ENCODE measurements at regions not wholly inside any gene's neighbourhood (a gene's known extent, or its start where the extent isn't known, plus 50 kb on each side); places are given as distances from the start of the nearest gene placed in this dataset.

DNA sequence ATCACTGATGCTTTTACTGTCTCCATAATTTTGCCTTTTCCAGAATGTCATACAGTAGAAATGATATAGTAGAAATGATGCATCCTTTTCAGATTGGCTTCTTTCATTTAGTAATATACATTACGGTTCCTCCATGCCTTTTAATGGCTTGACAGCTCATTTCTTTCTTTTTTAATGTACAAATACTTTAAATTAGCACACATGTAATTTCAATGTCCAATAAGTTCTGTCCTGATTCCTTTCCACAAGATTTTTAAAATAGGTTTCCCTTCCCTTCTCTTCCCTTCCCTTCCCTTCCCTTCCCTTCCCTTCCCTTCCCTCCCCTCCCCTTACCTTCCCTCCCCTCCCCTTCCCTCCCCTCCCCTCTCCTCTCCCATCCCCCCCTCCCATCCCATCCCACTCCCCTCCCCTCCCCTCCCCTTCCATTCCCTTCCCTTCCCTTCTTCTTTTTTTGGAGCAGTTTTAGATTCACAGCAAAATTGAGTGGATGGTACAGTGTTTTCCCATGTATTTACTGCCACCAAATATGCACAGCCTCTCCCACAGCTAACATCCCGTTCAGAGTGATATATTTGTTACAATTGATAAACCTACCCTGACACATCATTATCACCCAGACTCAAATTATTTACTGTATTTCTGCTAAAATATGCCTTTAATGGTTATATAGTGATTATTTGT is 398.8 kb downstream of the RNF144B start:
- Histone ChIP-seq H3K4me1 (no peaks in the 10 kb centered on the region), H3K4me3 (no peak overlapping the region), H3K27ac (no peak overlapping the region), H3K27me3 (no peaks in the 10 kb centered on the region), H3K36me3 (no peaks in the 10 kb centered on the region), H3K9me3 (no peaks in the 10 kb centered on the region)
- intact Hi-C loops (cut with DNase I): no loop called here
- TF ChIP-seq, protein P1, sequence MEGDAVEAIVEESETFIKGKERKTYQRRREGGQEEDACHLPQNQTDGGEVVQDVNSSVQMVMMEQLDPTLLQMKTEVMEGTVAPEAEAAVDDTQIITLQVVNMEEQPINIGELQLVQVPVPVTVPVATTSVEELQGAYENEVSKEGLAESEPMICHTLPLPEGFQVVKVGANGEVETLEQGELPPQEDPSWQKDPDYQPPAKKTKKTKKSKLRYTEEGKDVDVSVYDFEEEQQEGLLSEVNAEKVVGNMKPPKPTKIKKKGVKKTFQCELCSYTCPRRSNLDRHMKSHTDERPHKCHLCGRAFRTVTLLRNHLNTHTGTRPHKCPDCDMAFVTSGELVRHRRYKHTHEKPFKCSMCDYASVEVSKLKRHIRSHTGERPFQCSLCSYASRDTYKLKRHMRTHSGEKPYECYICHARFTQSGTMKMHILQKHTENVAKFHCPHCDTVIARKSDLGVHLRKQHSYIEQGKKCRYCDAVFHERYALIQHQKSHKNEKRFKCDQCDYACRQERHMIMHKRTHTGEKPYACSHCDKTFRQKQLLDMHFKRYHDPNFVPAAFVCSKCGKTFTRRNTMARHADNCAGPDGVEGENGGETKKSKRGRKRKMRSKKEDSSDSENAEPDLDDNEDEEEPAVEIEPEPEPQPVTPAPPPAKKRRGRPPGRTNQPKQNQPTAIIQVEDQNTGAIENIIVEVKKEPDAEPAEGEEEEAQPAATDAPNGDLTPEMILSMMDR (IDR thresholded peaks at IDR 0.05): no peak
- no peak for DNase-seq
- no peak for ATAC-seq

DNA sequence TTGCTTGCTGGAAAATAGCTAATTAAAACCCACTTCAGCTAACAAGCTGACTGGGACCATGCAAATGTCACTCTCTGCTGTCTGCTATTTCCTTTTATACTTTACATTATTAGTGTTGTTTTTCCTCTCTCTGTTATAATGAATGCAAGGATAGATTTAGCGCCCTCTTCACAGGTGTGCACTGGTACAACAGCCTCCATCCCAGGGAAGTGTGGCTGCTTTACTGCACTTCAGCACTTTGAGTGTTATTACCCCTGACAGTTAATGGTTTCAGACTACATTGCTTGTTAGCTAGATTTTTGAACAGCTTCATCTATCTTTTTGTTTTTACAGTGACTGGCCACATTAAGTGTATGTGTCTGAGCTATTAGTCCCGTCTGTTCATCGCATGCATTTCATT is 405.7 kb downstream of the RNF144B start:
- Histone ChIP-seq H3K4me1 (no peaks in the 10 kb centered on the region), H3K9me3 (no peaks in the 10 kb centered on the region), H3K36me3 (no peaks in the 10 kb centered on the region), H3K27ac (no peak overlapping the region), H3K4me3 (no peak overlapping the region), H3K27me3 (no peaks in the 10 kb centered on the region)
- TF ChIP-seq, protein P1 (IDR thresholded peaks at IDR 0.05): no peak
- ATAC-seq (no peak), DNase-seq (no peak)
- intact Hi-C loops (cut with DNase I): no loop called here

DNA sequence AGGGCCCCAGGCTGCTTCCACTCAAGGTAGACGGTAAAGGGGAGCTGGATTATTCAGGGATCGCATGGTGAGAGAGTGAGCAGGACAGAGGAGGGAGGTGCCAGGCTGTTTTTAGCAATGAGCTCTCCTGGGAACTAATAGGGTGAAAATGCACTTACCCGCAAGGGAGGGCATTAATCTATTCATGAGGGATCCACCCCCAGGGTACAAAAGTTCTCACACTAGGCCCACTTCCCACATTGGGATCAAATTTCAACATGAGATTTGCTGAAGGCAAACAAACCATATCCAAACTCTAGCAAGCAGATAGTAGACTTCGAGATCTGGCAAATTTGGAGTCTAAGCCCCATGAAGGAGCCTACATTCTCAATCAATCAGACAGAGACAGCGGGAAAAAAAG is 408.6 kb downstream of the RNF144B start:
- no peaks in the 10 kb centered on the region for H3K27me3 ChIP-seq
- intact Hi-C loops (cut with DNase I): no loop called here
- no peak for DNase-seq
- no peak for ATAC-seq
- H3K4me3 ChIP-seq: no peak overlapping the region
- TF ChIP-seq, protein P1 (IDR thresholded peaks at IDR 0.05): no peak
- H3K9me3 ChIP-seq: no peaks in the 10 kb centered on the region
- no peak overlapping the region for H3K27ac ChIP-seq
- H3K36me3 ChIP-seq: no peaks in the 10 kb centered on the region
- no peaks in the 10 kb centered on the region for H3K4me1 ChIP-seq

DNA sequence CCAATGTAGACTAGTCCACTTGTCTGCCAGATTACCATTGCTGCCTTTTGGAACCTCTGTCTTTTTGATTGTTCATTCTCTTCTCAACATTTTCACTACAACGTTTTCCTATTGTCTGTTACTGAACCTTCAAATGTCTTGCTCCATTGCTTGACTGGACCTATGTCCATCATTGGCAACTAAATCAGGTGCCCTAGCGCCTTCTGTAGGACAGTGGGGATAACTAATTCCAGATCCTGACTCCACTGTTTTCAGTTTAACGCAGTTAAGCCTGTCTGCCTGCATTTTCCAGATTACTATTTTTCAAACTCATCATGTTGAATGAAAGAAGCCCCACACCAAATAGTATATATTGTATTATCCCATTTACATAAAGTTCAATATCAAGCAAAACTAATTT is 433.6 kb downstream of the RNF144B start:
- Histone ChIP-seq H3K4me1 (no peaks in the 10 kb centered on the region), H3K4me3 (no peak overlapping the region), H3K27me3 (no peaks in the 10 kb centered on the region), H3K9me3 (peaks cover 24% of the 10 kb centered on the region), H3K27ac (no peak overlapping the region), H3K36me3 (no peaks in the 10 kb centered on the region)
- intact Hi-C loops (cut with DNase I): no loop called here
- DNase-seq (no peak), ATAC-seq (no peak)
- TF ChIP-seq, protein P1 (IDR thresholded peaks at IDR 0.05): no peak

DNA sequence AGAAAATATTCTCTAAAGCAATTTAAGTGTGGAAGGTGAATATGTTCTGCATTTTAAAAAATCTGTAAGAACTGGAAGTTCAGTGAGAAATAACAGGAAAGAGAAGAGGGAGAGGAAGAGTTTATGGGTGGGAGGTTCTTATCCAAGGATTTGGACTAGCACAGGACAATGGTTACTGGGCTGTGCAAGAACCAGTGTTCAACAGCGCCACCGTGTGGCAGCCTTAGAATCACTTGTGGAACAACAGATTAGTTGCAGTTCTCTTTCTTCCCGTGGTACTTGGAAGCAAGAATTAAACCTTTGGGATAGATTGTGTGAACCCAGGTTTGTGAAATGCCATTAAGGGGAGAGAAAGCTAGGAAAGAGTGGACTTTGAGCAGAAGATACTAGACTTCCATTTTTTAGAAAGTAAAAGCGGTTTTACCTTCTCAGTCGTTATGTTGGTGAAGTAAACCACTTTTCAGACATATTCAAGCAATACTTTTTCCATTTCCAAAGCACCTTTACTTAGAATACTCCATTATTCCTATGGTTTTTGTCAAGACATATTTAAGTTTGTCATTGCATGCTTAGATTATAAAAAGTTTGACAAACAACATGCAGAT is 436.7 kb downstream of the RNF144B start:
- TF ChIP-seq, protein P1 (IDR thresholded peaks at IDR 0.05): peak; percentile 33
- Histone ChIP-seq H3K27ac (no peak overlapping the region), H3K4me1 (no peaks in the 10 kb centered on the region), H3K27me3 (no peaks in the 10 kb centered on the region), H3K9me3 (peaks cover 24% of the 10 kb centered on the region), H3K4me3 (no peak overlapping the region), H3K36me3 (no peaks in the 10 kb centered on the region)
- ATAC-seq (no peak), DNase-seq (no peak)
- intact Hi-C loops (cut with DNase I): no loop called here
